GM19351 (cell line): ENCODE measurements at regions not wholly inside any gene's neighbourhood (a gene's known extent, or its start where the extent isn't known, plus 50 kb on each side); places are given as distances from the start of the nearest gene placed in this dataset.
"Not testable (repeated sequence)": the region's sequence is repeated elsewhere in the genome, so short reads cannot be mapped to it uniquely, and the experiment has no call there.

Experiments used
- ATAC-seq: cut with Tn5 transposase; IDR thresholded peaks from one replicate; pipeline ENCODE4 v1.9.1; 2021; ENCODE audit warnings: mild to moderate bottlenecking, moderate library complexity; ENCODE audit not compliant: unreplicated experiment

- no peak for ATAC-seq
Measured at GRCh38 chr2:13143451-13143850, 426.7 kb downstream of the TRIB2 start.

DNA sequence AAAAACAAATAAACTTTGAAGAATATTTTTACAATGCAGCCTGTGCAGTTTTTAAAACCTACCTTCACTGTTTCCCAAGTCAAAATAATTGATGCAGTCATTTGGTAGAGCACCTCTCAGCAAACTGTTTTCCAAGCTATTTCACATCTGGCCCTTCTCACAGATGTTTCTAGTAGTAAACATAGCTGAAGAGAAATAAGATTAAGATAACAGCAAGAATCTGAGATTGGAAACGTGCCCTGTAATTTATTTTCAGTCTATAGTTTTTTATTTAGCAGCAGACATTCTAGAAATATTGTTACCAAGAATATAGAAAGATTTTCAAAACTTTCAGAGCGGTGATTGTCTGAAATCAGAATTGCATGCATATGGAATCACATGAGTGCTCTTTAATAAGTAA is 440.2 kb downstream of the TRIB2 start:
- no peak for ATAC-seq

DNA sequence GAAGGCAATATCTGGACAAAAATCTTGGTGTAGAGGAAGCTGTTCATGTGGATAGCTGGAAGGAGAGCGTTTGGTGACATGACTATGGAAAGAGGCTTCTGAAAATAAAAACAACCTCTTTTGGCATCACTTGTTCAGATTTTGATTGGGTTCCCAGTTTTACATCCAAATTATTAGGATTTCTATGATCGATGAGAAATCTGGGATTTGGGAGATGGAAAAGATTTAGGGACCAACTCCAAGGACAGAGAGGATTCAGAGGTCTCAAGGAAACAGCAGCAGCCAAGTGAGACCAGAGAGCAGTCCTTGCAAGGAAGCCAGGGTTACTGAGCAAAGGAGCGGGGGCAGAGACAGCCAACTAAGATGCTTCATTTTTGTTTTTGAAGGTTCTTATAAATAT is 441.7 kb downstream of the TRIB2 start:
- ATAC-seq: no peak

DNA sequence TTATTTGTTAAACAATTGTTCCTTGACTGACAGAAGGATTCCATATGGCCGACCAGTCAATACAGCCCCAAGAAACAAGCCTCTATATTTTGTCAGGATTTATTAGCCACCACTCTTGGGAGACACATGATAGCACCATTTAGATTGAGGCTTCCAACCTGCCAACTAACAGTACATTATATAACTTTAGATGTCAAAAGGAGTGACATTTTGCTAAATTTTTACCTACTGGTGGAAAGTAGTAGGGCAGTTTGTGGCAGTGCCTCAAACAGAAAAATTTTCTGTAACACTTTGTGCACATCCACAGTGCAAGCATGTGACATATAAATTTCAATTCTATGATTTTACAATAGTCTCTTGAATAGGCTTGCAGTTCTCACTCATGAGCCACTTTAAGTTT is 464.0 kb downstream of the TRIB2 start:
- ATAC-seq: no peak

- peak; percentile 87 for ATAC-seq
Measured at GRCh38 chr2:13193075-13193474, 476.3 kb downstream of the TRIB2 start.

DNA sequence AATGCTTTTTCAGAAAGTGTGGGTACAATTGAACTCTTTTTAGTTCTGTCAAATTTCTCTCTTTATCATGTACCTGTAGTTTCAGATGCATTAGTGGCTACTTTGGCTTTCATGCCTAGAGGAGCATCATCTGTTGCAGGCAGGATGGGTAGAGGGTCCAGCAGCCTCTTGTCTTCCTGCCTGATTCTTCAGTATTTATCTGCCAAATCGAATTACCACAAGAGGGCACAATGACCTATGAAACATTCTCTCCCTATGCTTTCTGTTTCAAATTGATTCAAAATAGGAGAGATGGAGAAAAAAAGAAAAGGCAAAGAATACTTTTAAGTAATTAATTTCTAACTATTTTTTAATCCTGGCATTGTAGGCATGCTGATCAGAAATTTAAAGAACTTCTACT is 477.2 kb downstream of the TRIB2 start:
- ATAC-seq: peak; percentile 76

DNA sequence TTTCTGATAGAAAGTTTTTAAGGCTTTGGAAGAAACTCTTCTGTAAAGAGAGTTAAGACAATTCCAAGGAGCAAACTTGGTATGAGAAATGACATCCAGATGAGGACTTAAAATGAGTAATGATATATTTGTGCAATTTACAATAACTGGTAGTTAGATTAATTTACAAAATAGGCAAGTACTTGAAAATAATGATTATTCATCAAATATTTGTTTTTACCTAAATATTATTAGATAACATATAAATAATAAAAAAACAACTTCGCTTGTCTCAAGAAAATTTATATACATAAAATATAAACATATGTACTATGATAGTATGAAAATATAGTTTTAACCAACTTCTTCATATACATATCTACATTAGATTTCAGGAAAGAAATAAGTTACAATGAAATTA is 478.5 kb downstream of the TRIB2 start:
- ATAC-seq: no peak

DNA sequence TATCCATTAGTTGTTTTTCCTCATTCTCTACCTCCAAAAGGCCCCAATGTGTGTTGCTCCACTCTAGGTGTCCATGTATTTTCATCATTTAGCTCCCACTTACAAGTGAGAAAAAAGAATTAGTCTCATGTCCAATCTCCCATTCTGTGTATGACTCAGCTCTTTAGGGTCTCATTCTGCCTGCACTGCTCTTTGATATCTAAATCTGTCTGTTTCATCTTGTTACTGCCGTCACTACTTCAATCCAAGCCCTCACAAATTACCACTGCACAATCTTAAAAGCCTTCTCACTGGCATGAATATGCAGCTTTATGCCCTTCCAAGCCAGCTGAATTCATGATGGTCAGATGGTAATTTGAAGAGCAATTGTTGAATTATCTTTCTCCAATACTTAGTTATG is 480.5 kb downstream of the TRIB2 start:
- no peak for ATAC-seq

DNA sequence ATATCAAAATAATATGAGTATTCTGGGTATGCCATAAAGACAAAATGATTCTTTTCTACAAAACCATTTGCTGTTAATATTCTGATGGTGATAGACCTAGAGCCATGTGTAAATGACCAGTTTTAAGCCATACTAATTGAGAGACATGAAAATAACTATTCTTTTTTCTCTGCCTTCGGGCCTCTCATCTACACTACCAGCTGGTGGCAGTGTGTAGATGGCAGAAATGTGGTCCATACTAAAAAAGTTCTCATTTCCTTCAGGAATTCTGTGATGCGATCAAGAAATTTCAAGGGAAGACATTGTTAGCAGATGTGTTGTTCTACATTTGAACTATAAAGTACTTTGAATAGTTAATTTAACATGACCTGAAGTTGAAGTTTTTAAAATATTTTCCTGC is 485.2 kb downstream of the TRIB2 start:
- no peak for ATAC-seq

- ATAC-seq: no peak
Measured at GRCh38 chr2:13212115-13212514, 495.4 kb downstream of the TRIB2 start.

DNA sequence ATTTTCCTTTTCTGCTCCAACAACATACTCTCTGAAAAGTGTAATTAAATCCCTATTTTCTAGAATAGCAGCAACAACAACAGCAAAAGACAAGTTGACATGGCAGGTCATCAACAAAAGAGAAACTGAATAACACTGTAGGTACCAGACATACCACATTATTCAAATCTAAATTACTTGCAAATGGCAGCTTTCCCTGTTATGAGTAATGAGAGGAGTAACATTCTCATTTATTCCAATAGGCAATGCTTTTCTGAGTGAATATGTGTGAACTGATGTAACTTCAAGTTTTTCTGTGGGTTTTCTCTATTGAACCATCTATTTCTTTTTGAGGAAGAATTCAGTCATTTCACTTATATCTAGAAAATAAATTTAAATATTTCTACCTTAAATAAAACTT is 501.5 kb downstream of the TRIB2 start:
- no peak for ATAC-seq

GRCh38 chr2:13227578-13227977 is 510.8 kb downstream of the TRIB2 start:
- no peak for ATAC-seq

GRCh38 chr2:13230221-13230620 is 513.5 kb downstream of the TRIB2 start:
- ATAC-seq: no peak

DNA sequence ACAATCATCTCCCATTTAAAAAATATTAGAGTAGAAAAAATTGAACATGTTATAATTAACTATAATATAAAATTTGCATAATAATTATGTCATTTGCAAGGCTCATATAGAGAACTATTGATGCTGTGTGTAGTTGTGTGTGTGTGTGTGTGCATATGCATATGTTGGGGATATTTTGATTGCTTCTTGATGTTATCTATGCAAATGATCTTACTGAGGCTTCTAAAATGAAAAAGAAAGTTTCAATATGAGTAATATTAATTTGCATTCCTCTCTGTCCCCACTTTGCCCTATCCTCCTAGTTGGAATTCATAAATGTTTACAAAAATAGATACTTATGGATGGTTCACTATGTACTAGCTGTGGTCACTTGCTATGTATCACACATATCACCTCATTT is 523.3 kb downstream of the TRIB2 start:
- peak; percentile 44 for ATAC-seq

GRCh38 chr2:13240789-13241487 is 524.2 kb downstream of the TRIB2 start:
- ATAC-seq: peak; percentile 69

- no peak for ATAC-seq
Measured at GRCh38 chr2:13252615-13253014, 535.9 kb downstream of the TRIB2 start.

DNA sequence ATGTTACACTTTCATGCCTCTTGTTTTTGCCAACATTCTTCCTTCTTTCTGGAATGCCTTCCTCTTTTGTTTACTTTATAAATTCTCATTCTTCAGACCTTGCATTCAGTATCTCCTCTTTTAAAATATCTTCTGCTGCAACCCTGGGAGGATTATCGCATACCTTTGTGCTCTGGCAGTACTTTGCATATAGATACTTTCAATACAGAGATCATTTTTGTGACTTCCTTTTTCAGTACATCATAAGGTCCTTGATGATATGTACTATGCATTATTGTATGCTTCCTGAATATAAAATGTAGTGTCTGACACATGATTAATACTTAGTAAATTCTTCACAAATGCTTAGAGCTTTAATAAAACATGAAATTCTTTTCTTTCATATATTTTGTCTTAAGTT is 538.7 kb downstream of the TRIB2 start:
- ATAC-seq: no peak

- ATAC-seq: no peak
Measured at GRCh38 chr2:13260402-13260801, 543.7 kb downstream of the TRIB2 start.

DNA sequence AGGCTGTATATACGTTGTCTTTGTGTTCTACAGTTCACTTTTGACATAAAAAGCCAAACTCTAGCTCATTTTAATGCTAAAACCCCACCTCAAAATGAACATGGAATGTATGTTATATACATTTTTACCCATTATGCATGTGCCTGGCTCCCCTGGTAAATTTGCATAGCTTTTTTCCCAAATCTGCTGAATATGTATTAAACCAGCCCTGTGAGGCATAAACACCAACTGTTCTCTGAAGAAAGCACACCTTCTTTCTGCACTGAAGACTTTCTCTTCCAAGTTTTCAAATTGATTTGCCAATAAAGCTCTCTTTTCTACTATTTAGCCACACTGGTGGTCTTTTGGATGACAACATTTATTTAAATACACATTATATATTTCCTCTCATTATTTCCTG is 549.4 kb downstream of the TRIB2 start:
- no peak for ATAC-seq

DNA sequence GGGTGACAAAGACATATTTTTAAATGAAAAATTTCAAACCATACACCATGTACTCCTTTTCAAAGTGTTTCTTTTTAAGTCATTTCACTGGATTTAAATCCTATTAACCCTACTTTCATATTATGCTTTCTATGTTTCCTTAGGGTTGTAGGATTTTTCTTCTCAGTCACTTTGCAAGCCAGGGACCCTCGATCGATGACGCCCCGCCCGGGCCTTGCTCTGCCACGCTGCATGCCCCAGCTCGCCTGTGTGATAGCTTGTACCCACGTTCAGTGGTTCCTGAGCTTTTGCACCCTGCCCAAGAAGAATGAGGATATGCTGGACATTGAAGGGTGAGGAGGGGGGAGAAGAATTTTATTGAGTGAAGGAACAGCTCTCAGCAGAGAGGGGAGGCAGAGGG is 568.0 kb downstream of the TRIB2 start:
- no peak for ATAC-seq

GRCh38 chr2:13289310-13289709 is 572.6 kb downstream of the TRIB2 start:
- no peak for ATAC-seq

DNA sequence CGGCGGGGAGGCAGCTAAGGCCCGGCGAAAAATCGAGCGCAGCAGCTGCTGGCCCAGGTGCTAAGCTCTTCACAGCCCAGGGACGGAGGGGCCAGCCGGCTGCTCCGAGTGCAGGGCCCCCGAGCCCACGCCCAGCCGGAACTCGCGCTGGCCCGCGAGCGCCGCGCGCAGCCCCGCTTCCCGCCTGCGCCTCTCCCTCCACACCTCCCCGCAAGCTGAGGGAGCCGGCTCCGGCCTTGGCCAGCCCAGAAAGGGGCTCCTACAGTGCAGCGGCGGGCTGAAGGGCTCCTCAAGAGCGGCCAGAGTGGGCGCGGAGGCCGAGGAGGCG is 591.7 kb downstream of the TRIB2 start:
- not testable (repeated sequence) for ATAC-seq

DNA sequence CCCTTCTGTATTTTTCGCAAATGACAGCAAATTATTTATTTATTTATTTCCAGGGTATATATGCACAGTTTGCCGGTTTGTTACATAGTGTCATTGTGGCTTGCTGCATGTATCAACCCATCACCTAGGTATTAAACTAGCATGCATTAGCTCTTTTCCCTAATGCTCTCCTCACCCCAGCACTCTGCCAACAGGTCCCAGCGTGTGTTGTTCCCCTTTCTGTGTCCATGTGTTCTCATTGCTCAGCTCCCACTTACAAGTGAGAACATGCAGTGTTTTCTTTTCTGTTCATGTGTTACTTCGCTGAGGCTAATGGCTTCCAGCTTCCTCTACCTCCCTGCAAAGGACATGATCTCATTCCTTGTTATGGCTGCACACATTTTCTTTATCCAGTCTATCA is 592.3 kb downstream of the TRIB2 start:
- no peak for ATAC-seq

DNA sequence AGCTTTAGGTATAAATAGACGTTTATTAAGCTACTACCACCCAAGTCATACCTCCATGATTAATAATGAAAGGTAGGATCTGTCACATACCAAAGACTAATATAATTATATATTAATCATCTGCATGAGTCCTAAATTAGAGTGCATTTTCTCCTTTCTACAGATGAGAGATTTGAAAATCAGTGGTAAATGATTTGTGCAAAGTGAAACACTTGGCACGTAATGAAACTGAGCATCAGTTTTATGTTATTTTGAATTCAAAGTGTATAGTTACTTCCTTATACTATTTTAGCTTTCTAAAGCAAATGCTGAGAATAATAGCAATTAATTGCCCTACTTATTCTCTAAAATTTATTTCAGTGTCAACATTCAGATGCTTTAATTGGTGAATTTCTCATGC is 615.3 kb downstream of the TRIB2 start:
- no peak for ATAC-seq
